RWPE1 (cell line): ENCODE measurements at regions not wholly inside any gene's neighbourhood (a gene's known extent, or its start where the extent isn't known, plus 50 kb on each side); places are given as distances from the start of the nearest gene placed in this dataset.

Source experiments
- CTCF ChIA-PET: fragments of 350-600 bp; sonication (Branson Sonifier 250); formaldehyde crosslinking; extraction: SDS; loops from one replicate; lab custom pipeline; 2021; lab: Yijun Ruan, JAX
- POLR2A ChIA-PET: fragments of 400-600 bp; formaldehyde crosslinking; extraction: SDS; loops from one replicate; lab custom pipeline; 2020; ENCODE audit warnings: antibody characterized with exemption; ENCODE audit not compliant: low non-redundant PET; lab: Yijun Ruan, JAX
- DNase-seq: peaks from one replicate; pipeline ENCODE4 v3.0.0; 2012; ENCODE audit warnings: low spot score
- H3K27ac ChIP-seq: fragments of 450-650 bp; 2 replicates; pipeline ENCODE4 v1.5.1; 2017
- CTCF ChIP-seq: fragments of 450-650 bp; conservative IDR thresholded peaks from 2 replicates; pipeline ENCODE4 v1.5.1; 2017; ENCODE audit warnings: low read depth, mild to moderate bottlenecking

- DNase-seq, result no peak
- H3K27ac ChIP-seq, result no peak overlapping the region
- ChIA-PET CTCF (interaction anchor here (0.7 kb wide), 1 partner anchor 148 kb away, joined by 3 read pairs; no protein-coding TSS in a partner anchor), POLR2A (interaction anchor here (0.5 kb wide), 1 partner anchor 31 kb away, joined by 3 read pairs; no protein-coding TSS in a partner anchor)
- TF ChIP-seq CTCF, result no peak
Measured at GRCh38 chr1:117682372-117682771, 76.5 kb downstream of the TENT5C start.

- DNase-seq, result no peak
- POLR2A ChIA-PET, result no interaction called here
- no peak overlapping the region for H3K27ac ChIP-seq
- no peak for TF ChIP-seq CTCF
- CTCF ChIA-PET, result interaction anchor here (0.8 kb wide), 1 partner anchor 10 kb away, joined by 4 read pairs; no protein-coding TSS in a partner anchor
Measured at GRCh38 chr1:117683571-117684285, 77.9 kb downstream of the TENT5C start.

DNA sequence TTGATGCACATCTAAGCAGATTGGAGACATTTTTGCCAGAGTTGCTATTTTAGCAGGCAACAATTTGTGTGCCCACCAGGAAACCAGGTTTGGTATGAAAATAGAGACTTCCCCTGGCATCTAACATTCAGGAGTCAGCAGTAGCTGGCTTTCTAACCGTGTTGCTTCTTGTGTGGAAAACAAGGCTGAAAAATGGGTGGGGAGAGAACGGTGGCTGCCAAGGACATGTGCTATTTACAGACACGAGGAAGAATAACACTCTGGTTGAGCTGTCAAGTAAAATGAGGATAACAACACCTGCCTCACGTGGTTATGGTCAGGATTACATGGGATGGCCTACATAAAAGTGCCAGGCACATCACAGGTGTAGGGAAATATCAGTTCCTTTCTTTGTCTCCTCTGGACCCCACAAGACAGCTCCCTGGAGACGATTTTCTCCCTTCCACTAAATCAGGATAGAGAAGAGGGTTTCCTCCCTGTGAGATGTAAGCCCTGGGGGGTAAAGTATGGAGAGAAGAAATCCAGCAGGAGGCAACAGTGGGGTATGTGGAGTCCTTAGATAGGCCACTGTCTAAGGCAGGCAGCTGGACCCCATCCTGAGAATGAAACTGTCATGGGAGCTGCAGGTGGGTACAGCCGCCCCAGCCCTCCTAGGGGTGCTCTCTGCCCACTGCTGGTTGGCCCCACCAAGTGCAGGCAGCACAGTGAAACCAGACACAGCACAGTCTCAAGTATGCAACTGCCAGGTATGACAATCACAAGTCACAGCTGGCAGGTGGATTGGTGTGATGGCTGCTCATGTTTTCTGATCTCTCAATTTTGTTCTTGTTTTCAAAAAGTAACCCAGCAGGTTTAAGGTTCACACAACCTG lies 80.3 kb downstream of the TENT5C start:
- no peak for DNase-seq
- ChIA-PET CTCF (interaction anchor here (0.5 to 0.7 kb wide), 2 partner anchors 170 to 465 kb away, joined by 3 to 4 read pairs; no protein-coding TSS in a partner anchor), POLR2A (no interaction called here)
- H3K27ac ChIP-seq, result no peak overlapping the region
- no peak for TF ChIP-seq CTCF

- no peak for DNase-seq
- POLR2A ChIA-PET, result no interaction called here
- TF ChIP-seq CTCF, result no peak
- H3K27ac ChIP-seq, result no peak overlapping the region
- CTCF ChIA-PET, result no interaction called here
Measured at GRCh38 chr1:117686907-117687306, 81.1 kb downstream of the TENT5C start.

- TF ChIP-seq CTCF, result no peak
- CTCF ChIA-PET, result no interaction called here
- DNase-seq, result no peak
- no peak overlapping the region for H3K27ac ChIP-seq
- POLR2A ChIA-PET, result no interaction called here
Measured at GRCh38 chr1:117689997-117690625, 84.3 kb downstream of the TENT5C start.

- H3K27ac ChIP-seq, result no peak overlapping the region
- CTCF ChIA-PET, result no interaction called here
- no peak for TF ChIP-seq CTCF
- DNase-seq, result no peak
- POLR2A ChIA-PET, result no interaction called here
Measured at GRCh38 chr1:117691942-117692341, 86.1 kb downstream of the TENT5C start.
